HEK293 (cell line): ENCODE measurements at regions not wholly inside any gene's neighbourhood (a gene's known extent, or its start where the extent isn't known, plus 50 kb on each side); places are given as distances from the start of the nearest gene placed in this dataset.
"Not testable (repeated sequence)": the region's sequence is repeated elsewhere in the genome, so short reads cannot be mapped to it uniquely, and the experiment has no call there.

ENCODE experiments used
- CTCF ChIA-PET: fragments of 350-600 bp; formaldehyde crosslinking; extraction: SDS; loops from one replicate; lab custom pipeline; 2021; ENCODE audit warnings: antibody characterized with exemption; lab: Yijun Ruan, JAX
- POLR2A ChIA-PET: fragments of 300-600 bp; formaldehyde crosslinking; extraction: SDS; loops from one replicate; lab custom pipeline; 2020; ENCODE audit warnings: antibody characterized with exemption, inconsistent platforms; lab: Yijun Ruan, JAX
- H3K27ac ChIP-seq: fragments of 200-500 bp; sonication (Bioruptor generic); 2 replicates; pipeline ENCODE4 v1.5.1; 2014; ENCODE audit warnings: low read depth, low read length, control low read depth, inconsistent platforms; ENCODE audit errors: extremely low read depth
- H3K36me3 ChIP-seq, 2 experiments: fragments of 200-500 bp in 1 of 2; sonication (Bioruptor generic) in 1 of 2; 1 replicate in 1 of 2; 2 replicates in 1 of 2; pipeline ENCODE4 v1.5.1; 2014 to 2017; ENCODE audit warnings: inconsistent platforms in 2 of 2, low read length in 2 of 2; ENCODE audit not compliant: control insufficient read depth in 2 of 2, insufficient read depth in 1 of 2
- H3K4me1 ChIP-seq: fragments of 200-500 bp; sonication (Bioruptor generic); 2 replicates; pipeline ENCODE4 v1.5.1; 2014; ENCODE audit warnings: mild to moderate bottlenecking, low read length, inconsistent platforms; ENCODE audit not compliant: control insufficient read depth, insufficient read depth
- H3K4me3 ChIP-seq: 2 replicates; pipeline ENCODE4 v1.5.1; 2011; ENCODE audit warnings: low read depth, mild to moderate bottlenecking, control low read depth, low read length, moderate library complexity
- H3K9me3 ChIP-seq: fragments of 200-500 bp; sonication (Bioruptor generic); 2 replicates; pipeline ENCODE4 v1.5.1; 2014; ENCODE audit warnings: low read depth, low read length, inconsistent platforms; ENCODE audit not compliant: control insufficient read depth, insufficient read depth
- GLIS2 ChIP-seq: fragments of 450-650 bp; formaldehyde crosslinking; IDR thresholded peaks from 2 replicates; pipeline ENCODE4 v1.5.1; 2016; ENCODE audit warnings: missing biosample characterization, missing genetic modification characterization
- ZBTB17 ChIP-seq: fragments of 450-650 bp; formaldehyde crosslinking; IDR thresholded peaks from 2 replicates; pipeline ENCODE4 v1.5.1; 2016; ENCODE audit warnings: missing biosample characterization, missing genetic modification characterization
- ZNF37A ChIP-seq: fragments of 450-650 bp; IDR thresholded peaks from 2 replicates; pipeline ENCODE4 v1.5.1; 2018; ENCODE audit warnings: missing biosample characterization, missing genetic modification characterization
- ZNF514 ChIP-seq: fragments of 450-650 bp; formaldehyde crosslinking; IDR thresholded peaks from 2 replicates; pipeline ENCODE4 v1.5.1; 2016; ENCODE audit warnings: missing biosample characterization, missing genetic modification characterization
- ZNF677 ChIP-seq: fragments of 450-650 bp; IDR thresholded peaks from 2 replicates; pipeline ENCODE4 v1.5.0; 2018; ENCODE audit warnings: missing biosample characterization, mild to moderate bottlenecking, missing genetic modification characterization, moderate library complexity
- ZNF707 ChIP-seq: fragments of 450-650 bp; formaldehyde crosslinking; IDR thresholded peaks from 2 replicates; pipeline ENCODE4 v1.5.1; 2016; ENCODE audit warnings: missing biosample characterization, missing genetic modification characterization
- TF ChIP-seq, protein P1 (sequence below): fragments of 450-650 bp; formaldehyde crosslinking; IDR thresholded peaks from 2 replicates; pipeline ENCODE4 v1.5.1; 2016; ENCODE audit warnings: missing biosample characterization, missing genetic modification characterization

DNA sequence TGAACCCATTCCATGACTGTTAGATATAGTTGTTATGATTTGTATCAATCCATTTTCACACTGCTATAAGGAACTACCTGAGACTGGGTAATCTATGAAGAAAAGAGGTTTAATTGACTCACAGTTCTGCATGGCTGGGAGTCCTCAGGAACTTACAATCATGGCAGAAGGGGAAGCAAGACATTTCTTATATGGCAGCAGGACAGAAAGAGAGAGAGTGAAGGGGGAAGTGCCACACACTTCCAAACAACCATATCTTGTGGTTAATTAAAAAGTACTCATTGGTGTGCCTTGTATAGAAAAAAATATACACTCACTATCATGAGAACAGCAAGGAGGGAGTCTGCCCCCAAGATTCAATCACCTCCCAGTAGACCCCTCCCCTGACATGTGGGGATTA, 137.6 kb upstream of the NBPF11 start:
- H3K9me3 ChIP-seq, result no peaks in the 10 kb centered on the region
- CTCF ChIA-PET, result no interaction called here
- no peaks in the 10 kb centered on the region for H3K36me3 ChIP-seq
- H3K4me3 ChIP-seq, result no peak overlapping the region
- H3K27ac ChIP-seq, result no peak overlapping the region
- TF ChIP-seq GLIS2 (tag by site-specific recombination) (no peak), ZNF37A (tag by site-specific recombination) (no peak), ZNF677 (tag by site-specific recombination) (no peak), ZNF514 (tag by site-specific recombination) (no peak), ZNF707 (tag by site-specific recombination) (no peak)
- TF ChIP-seq, protein P1, sequence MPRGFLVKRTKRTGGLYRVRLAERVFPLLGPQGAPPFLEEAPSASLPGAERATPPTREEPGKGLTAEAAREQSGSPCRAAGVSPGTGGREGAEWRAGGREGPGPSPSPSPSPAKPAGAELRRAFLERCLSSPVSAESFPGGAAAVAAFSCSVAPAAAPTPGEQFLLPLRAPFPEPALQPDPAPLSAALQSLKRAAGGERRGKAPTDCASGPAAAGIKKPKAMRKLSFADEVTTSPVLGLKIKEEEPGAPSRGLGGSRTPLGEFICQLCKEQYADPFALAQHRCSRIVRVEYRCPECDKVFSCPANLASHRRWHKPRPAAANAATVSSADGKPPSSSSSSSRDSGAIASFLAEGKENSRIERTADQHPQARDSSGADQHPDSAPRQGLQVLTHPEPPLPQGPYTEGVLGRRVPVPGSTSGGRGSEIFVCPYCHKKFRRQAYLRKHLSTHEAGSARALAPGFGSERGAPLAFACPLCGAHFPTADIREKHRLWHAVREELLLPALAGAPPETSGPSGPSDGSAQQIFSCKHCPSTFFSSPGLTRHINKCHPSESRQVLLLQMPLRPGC (tag by site-specific recombination), result no peak
- H3K4me1 ChIP-seq, result no peaks in the 10 kb centered on the region
- POLR2A ChIA-PET, result no interaction called here

DNA sequence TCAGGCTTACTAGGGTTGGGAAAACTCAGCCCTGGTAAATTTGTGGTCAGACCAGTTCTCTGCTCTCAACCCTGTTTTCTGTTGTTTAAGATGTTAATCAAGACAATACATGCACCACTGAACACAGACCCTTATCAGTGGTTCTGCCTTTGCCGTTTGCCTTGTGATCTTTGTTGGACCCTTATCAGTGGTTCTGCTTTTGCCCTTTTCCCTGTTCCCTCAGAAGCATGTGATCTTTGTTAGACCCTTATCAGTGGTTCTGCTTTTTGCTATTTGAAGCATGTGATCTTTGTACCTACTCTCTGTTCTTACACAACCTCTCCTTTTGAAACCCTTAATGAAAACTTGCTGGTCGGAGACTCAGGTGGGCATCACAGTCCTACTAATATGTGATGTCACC, 133.9 kb upstream of the NBPF11 start:
- H3K4me3 ChIP-seq, CTCF ChIA-PET, H3K36me3 ChIP-seq, H3K9me3 ChIP-seq, H3K4me1 ChIP-seq, H3K27ac ChIP-seq, POLR2A ChIA-PET: not testable (repeated sequence)

DNA sequence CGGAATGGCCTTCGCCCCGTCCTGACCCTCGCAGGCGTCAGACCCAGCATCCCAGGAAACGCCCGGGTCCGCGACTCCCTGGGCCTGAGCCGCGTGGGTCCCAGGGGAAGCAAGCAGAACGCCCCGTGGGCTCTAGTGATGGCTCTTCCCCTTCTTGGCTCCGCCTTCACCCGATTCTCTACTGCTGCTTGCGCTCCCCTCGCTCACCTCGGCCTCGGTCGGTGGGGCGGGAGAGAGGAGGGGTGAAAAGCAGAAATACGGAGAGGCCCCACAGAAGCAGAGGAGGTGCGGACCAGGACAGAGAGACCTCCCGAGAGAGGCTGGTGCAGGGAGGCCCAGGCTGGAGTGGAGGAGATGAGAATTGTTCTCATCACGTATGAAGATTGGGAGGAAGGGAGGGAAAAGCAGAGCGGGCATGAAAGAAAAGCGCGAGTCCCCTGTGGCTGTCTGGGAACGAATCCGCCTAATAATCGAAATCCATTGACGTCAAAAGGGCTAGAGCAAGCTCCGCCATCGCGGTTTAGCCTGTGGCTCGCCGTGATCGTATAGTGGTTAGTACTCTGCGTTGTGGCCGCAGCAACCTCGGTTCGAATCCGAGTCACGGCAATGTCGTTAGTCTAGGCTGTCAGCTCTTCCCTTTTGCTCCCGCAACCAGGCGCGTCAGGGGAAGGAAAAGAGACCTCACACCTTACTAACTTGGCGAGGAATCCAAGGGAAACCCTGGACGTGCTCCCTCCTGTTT, 128.9 kb upstream of the NBPF11 start:
- H3K27ac ChIP-seq, POLR2A ChIA-PET, H3K36me3 ChIP-seq, CTCF ChIA-PET, H3K9me3 ChIP-seq, H3K4me1 ChIP-seq: not testable (repeated sequence)
- H3K4me3 ChIP-seq, result peak overlapping the region; percentile 21

DNA sequence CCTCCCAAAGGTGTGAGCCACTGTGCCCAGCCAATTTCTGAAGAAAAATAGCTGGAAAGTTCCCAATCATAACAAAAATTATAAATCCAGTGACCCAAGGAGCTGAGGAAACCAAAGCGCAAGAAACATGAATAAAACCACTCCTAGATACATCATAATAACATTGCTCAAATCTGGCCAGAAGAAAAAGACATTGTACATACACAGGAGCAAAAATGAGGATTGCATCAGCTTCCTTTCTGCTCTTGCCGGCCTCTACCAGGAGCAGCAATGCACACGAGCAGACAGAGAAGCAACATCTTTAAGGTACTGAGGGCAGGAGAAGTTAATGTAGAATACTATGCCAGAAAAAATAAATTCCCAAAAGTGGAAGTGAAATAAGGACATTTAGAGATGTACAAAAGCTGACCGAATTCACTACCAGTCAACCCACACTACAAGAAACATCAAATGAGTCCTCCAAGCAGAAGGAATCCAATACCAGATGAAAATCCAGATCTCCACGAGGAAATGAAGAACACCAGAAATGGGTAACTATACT, 127.0 kb upstream of the NBPF11 start:
- H3K4me3 ChIP-seq, H3K4me1 ChIP-seq, H3K27ac ChIP-seq, H3K36me3 ChIP-seq, POLR2A ChIA-PET, H3K9me3 ChIP-seq: not testable (repeated sequence)
- CTCF ChIA-PET, result interaction anchor here (0.7 kb wide), 1 partner anchor 59 kb away, joined by 3 read pairs; no protein-coding TSS in a partner anchor

DNA sequence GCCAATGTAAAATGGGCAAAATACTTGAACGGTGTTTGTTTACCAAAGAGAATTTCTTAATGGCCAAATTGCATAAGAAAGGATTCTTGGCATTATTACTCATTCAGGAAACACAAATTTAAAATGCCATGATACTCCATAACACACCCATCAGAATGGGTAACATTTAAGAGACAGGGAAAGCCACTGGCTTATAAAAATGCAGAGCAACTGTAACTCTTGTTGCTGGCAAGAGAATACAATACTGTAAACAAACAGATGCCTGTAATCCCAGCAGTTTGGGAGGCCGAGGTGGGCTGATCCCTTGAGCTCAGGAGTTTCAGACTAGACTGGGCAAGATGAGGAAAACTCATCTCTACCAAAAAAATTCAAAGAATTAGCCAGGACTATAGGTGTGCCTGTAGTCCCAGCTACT, 125.8 kb upstream of the NBPF11 start:
- H3K4me3 ChIP-seq, H3K9me3 ChIP-seq, POLR2A ChIA-PET, H3K4me1 ChIP-seq, H3K27ac ChIP-seq, H3K36me3 ChIP-seq: not testable (repeated sequence)
- CTCF ChIA-PET, result interaction anchor here (0.9 kb wide), 1 partner anchor 14 kb away, joined by 4 read pairs; no protein-coding TSS in a partner anchor

DNA sequence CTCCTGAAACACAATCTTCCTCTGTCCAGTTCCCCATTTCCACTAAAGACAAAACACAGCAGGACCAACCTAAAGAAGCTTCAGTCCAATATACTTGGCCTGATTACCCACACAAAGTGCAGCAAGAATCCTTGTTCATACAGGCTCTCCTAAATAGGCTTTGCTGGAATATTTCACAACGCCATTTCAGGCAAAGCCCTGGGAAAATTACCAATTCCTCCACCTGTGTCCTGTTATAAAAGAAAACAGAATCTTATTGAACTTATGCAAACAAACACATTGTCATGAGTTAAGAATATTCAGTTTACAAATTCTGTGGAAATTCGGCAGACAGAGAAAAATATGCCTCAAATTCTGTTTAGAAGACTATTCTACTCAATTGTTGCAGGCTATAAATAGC, 115.0 kb upstream of the NBPF11 start:
- TF ChIP-seq ZBTB17 (tag by site-specific recombination), result 0 out of 2 replicates have a peak, but pooled peaks have one; percentile 0
- H3K9me3 ChIP-seq, H3K4me1 ChIP-seq, H3K36me3 ChIP-seq, POLR2A ChIA-PET, H3K4me3 ChIP-seq, H3K27ac ChIP-seq: not testable (repeated sequence)
- CTCF ChIA-PET, result interaction anchor here (0.7 kb wide), 1 partner anchor 97 kb away, joined by 3 read pairs; no protein-coding TSS in a partner anchor
